Heart left ventricle (tissue), 16 donors: ENCODE measurements at regions not wholly inside any gene's neighbourhood (a gene's known extent, or its start where the extent isn't known, plus 50 kb on each side); places are given as distances from the start of the nearest gene placed in this dataset.
A peak's percentile ranks its signal among the peaks of the same experiment; 100 is the strongest.

Experiments used
- ATAC-seq, 4 donors: fragments of 200-7000 bp; cut with Tn5 transposase; one replicate each; pipeline ENCODE4 v1.9.1; 2020 to 2022; ENCODE audit warnings: moderate library complexity in 4 of 4, mild to moderate bottlenecking in 3 of 4, moderate number of reproducible peaks in 1 of 4
- DNase-seq, 5 donors: peaks; one replicate each; pipeline ENCODE4 v3.0.0-alpha.2; 2020
- H3K27ac ChIP-seq, 12 donors: fragments of 200-600 bp; sonication (generic) in 4 of 12; one replicate each; pipeline versions ENCODE4 v1.5.0 to v1.8.0; 2016 to 2022; ENCODE audit warnings: mild to moderate bottlenecking in 2 of 12
- H3K27me3 ChIP-seq, 9 donors: fragments of 200-600 bp; sonication (generic) in 2 of 9; one replicate each; pipeline versions ENCODE4 v1.5.1 to v1.8.0; 2016 to 2022; ENCODE audit warnings: mild to moderate bottlenecking in 3 of 9
- H3K36me3 ChIP-seq, 9 donors: fragments of 200-600 bp; sonication (generic) in 2 of 9; one replicate each; pipeline versions ENCODE4 v1.5.0 to v1.8.0; 2018 to 2022; ENCODE audit warnings: mild to moderate bottlenecking in 2 of 9
- H3K4me1 ChIP-seq, 12 donors: fragments of 200-600 bp; sonication (generic) in 4 of 12; one replicate each; pipeline versions ENCODE4 v1.5.0 to v1.8.0; 2016 to 2022; ENCODE audit warnings: mild to moderate bottlenecking in 3 of 12
- H3K4me3 ChIP-seq, 12 donors: fragments of 200-600 bp; sonication (generic) in 4 of 12; one replicate each; pipeline versions ENCODE4 v1.5.0 to v1.8.0; 2017 to 2022; ENCODE audit warnings: mild to moderate bottlenecking in 9 of 12, moderate library complexity in 4 of 12
- H3K9me3 ChIP-seq, 12 donors: fragments of 200-600 bp; sonication (generic) in 4 of 12; one replicate each; pipeline versions ENCODE4 v1.5.0 to v1.8.0; 2016 to 2022; ENCODE audit warnings: mild to moderate bottlenecking in 1 of 12
- CTCF ChIP-seq, 12 donors: fragments of 200-600 bp; sonication (generic) in 4 of 12; IDR thresholded peaks; one replicate each; pipeline versions ENCODE4 v1.5.0 to v1.8.0; 2018 to 2022; ENCODE audit warnings: antibody characterized with exemption in 12 of 12, mild to moderate bottlenecking in 5 of 12
- POLR2A ChIP-seq, 2 donors: fragments of 450-650 bp; IDR thresholded peaks; one replicate each; pipeline ENCODE4 v1.6.1; 2017; ENCODE audit warnings: antibody characterized with exemption in 2 of 2, mild to moderate bottlenecking in 2 of 2, moderate library complexity in 2 of 2
- WGBS, 4 donors: extraction: QIAGEN DNeasy Blood & Tissue Kit in 2 of 4; methylation state at CpG; one replicate each; pipeline versions ENCODE4 v1.1.5 to v1.1.7; 2013 to 2018; 5-methylcytosine and 5-hydroxymethylcytosine counted together
- intact Hi-C, 10 donors: fragments of 100-400 bp; cut with DNase I; formaldehyde crosslinking; loops; one replicate each; pipeline versions ENCODE4 v1.11.1 to v1.14.2; 2022
- donor health status: ischemic (EF 13 %, LVEDD 7.1; RV severe dilation, severe dysfunction).
- donor health status: healthy with polysubstance abuse.
- donor health status: DM: no; HTN: yes; CAD: no.
- donor health status: DM: no; HTN: no; CAD: no.
- donor health status: ischemic (EF 25% LVEDD 6.9; RV normal size, moderate dysfunction).
- donor health status: ischemic (EF 25% LVEDD 5.7; RV mildly dilated, moderate dysfunction).
- donor health status: healthy.
- donor health status: DM: yes; HTN: yes; CAD: no.
- donor health status: ischemic (EF 35%, LVEDD 5.7; RV mildly dilated, moderate dysfunction).
- donor health status: nonischemic (EF 11% LVEDD 7.7; RV severe dilation, severe dysfunction).
- donor health status: DM: yes; HTN: yes; CAD: no.
- donor health status: PGD.
- donor health status: ischemic (EF 29% LVEDD 5.4; RV normal size, mild dysfunction).
- donor health status: nonischemic (EF 23%, LVEDD 6.1; RV moderate dilation, normal function).

- Histone ChIP-seq H3K36me3 (no peaks in the 10 kb centered on the region), H3K4me1 (peaks cover 0 to 15% (median 0%) of the 10 kb centered on the region in 12 donors), H3K4me3 (no peak overlapping the region), H3K27ac (peak overlapping the region in 7 of 12 donors; percentile 1 to 56 (median 29)), H3K27me3 (peaks cover 0 to 24% (median 0%) of the 10 kb centered on the region in 9 donors), H3K9me3 (peaks cover 0 to 14% (median 9%) of the 10 kb centered on the region in 12 donors)
- no peak for TF ChIP-seq CTCF (IDR thresholded peaks at IDR 0.05)
- no peak for TF ChIP-seq POLR2A (IDR thresholded peaks at IDR 0.05)
- intact Hi-C loops: no loop called here
- WGBS, 4 donors: 47 to 64% (median 53%) methylated on average over 11 of the region's 11 CpGs
- DNase-seq: peak in 2 of 5 donors; percentile 14 to 57
- ATAC-seq: peak in 3 of 4 donors; percentile 47 to 70 (median 49)
These were observed 214.9 kb upstream of the KCNG1 start for GRCh38 chr20:51237791-51238190.

- intact Hi-C loops: no loop called here
- WGBS, 4 donors: 52 to 61% (median 57%) methylated on average over 6 of the region's 6 CpGs
- no peak for TF ChIP-seq POLR2A (IDR thresholded peaks at IDR 0.05)
- TF ChIP-seq CTCF (IDR thresholded peaks at IDR 0.05): no peak
- H3K9me3 ChIP-seq: peaks cover 0 to 9% (median 4%) of the 10 kb centered on the region in 12 donors
- peak overlapping the region in 5 of 12 donors; percentile 1 to 56 (median 39) for H3K27ac ChIP-seq
- peaks cover 0 to 28% (median 0%) of the 10 kb centered on the region in 9 donors for H3K27me3 ChIP-seq
- peaks cover 0 to 15% (median 0%) of the 10 kb centered on the region in 12 donors for H3K4me1 ChIP-seq
- ATAC-seq (peak; percentile 51 to 81 (median 67)), DNase-seq (peak in 3 of 5 donors; percentile 21 to 62 (median 39))
- no peak overlapping the region for H3K4me3 ChIP-seq
- H3K36me3 ChIP-seq: no peaks in the 10 kb centered on the region
These were observed 214.4 kb upstream of the KCNG1 start for GRCh38 chr20:51237278-51237677.

GRCh38 chr20:51236421-51236820 is 213.5 kb upstream of the KCNG1 start:
- DNase-seq (no peak), ATAC-seq (no peak)
- no peak overlapping the region for H3K27ac ChIP-seq
- H3K4me3 ChIP-seq: no peak overlapping the region
- intact Hi-C loops: no loop called here
- WGBS, 4 donors: 90 to 96% (median 93%) methylated on average over 2 of the region's 2 CpGs
- TF ChIP-seq CTCF (IDR thresholded peaks at IDR 0.05) (no peak), POLR2A (IDR thresholded peaks at IDR 0.05) (no peak)
- peaks cover 0 to under 1% (median 0%) of the 10 kb centered on the region in 12 donors for H3K9me3 ChIP-seq
- peaks cover 0 to 15% (median 0%) of the 10 kb centered on the region in 12 donors for H3K4me1 ChIP-seq
- H3K27me3 ChIP-seq: peaks cover 0 to 29% (median 0%) of the 10 kb centered on the region in 9 donors
- no peaks in the 10 kb centered on the region for H3K36me3 ChIP-seq

GRCh38 chr20:51233345-51233744 is 210.4 kb upstream of the KCNG1 start:
- Histone ChIP-seq H3K27ac (no peak overlapping the region), H3K4me3 (no peak overlapping the region), H3K4me1 (peaks cover 0 to 12% (median 0%) of the 10 kb centered on the region in 12 donors), H3K27me3 (peaks cover 0 to 38% (median 0%) of the 10 kb centered on the region in 9 donors), H3K36me3 (no peaks in the 10 kb centered on the region), H3K9me3 (no peaks in the 10 kb centered on the region)
- intact Hi-C loops: no loop called here
- TF ChIP-seq POLR2A (IDR thresholded peaks at IDR 0.05) (no peak), CTCF (IDR thresholded peaks at IDR 0.05) (no peak)
- WGBS, 4 donors: 73 to 87% (median 84%) methylated on average over 6 of the region's 6 CpGs
- no peak for DNase-seq
- no peak for ATAC-seq
